ENCODE measurements at regions not wholly inside any gene's neighbourhood (a gene's known extent, or its start where the extent isn't known, plus 50 kb on each side); places are given as distances from the start of the nearest gene placed in this dataset.

DNA sequence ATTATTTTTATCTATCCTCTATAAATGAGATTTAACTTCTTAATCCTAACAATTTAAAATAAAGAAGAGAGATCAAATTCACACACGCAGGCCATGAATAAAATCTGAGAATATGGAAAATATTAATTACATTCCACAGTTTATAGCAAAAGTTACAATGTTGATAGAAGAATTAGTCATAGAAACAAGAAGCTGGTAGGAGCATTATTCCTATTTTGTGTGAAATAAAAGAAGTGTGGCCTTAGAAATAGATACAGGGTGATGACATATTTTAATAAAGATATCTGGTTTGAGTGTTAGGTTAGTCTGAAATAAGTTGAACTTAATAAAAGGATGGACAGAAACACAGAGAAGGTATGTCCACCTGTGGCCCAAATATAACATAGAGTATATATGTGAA lies 790.4 kb upstream of the NUDT12 start:
- H3K4me1 ChIP-seq, result no peaks in the 10 kb centered on the region
- DNase-seq (ENCODE audit: low spot score), result no peak
- H3K27me3 ChIP-seq, result no peaks in the 10 kb centered on the region
- no peak overlapping the region for H3K4me3 ChIP-seq
- TF ChIP-seq CTCF (IDR thresholded peaks at IDR 0.05), result no peak
- H3K36me3 ChIP-seq, result no peaks in the 10 kb centered on the region
- no peak overlapping the region for H3K27ac ChIP-seq
- H3K9me3 ChIP-seq, result no peaks in the 10 kb centered on the region

DNA sequence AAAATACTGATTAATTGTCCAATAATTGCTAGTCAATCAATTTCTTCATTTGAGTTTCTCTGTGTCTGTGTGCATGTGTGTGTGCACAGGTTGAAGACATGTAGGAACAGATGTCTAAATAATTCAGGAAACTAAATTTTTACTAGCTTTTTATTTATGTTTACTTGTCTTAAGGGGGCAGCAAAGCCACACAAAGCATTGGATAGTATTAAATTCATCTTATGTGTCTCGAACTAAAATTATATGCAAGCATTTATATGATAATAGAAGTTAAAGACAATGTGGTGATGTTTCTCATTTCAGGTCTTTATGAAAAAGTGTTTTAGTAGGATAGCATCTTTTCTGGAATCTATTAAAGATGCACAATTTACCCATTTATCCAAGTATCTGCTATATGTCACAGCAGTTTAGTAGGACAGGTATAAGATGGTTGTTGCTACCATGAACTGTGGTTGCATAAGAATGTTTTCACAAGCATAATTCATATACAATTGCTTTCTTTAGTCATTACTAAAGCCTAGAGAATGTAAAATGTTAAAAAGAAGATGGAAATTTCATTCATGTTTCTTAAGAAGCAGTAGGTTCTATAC lies 784.6 kb upstream of the NUDT12 start:
- Histone ChIP-seq H3K4me3 (no peak overlapping the region), H3K27ac (no peak overlapping the region), H3K9me3 (no peaks in the 10 kb centered on the region), H3K4me1 (no peaks in the 10 kb centered on the region), H3K27me3 (no peaks in the 10 kb centered on the region), H3K36me3 (no peaks in the 10 kb centered on the region)
- no peak for DNase-seq (ENCODE audit: low spot score)
- TF ChIP-seq CTCF (IDR thresholded peaks at IDR 0.05), result no peak

GRCh38 chr5:104345222-104346016 lies 782.8 kb upstream of the NUDT12 start:
- Histone ChIP-seq H3K36me3 (no peaks in the 10 kb centered on the region), H3K9me3 (no peaks in the 10 kb centered on the region)
- DNase-seq (ENCODE audit: low spot score), result no peak

DNA sequence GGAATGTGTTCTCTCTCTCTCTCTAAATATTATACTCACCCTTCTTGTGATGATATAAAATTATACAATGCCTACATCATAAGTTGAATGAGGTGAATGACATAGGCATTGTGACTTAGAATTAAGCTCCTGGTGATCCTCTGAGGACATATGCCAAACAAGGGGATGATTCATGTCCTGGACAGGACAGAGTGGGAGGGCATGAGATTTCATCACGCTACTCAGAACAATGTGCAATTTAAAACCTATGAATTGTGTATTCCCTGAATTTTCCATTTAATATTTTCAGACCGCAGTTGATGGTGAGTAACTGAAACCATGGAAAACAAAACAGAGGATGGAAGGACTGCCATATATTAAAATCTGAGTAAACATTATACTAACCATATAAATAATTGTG lies 782.2 kb upstream of the NUDT12 start:
- no peak overlapping the region for H3K27ac ChIP-seq

More at GRCh38 chr5:104345222-104346016, 782.8 kb upstream of the NUDT12 start:
- no peaks in the 10 kb centered on the region for H3K27me3 ChIP-seq
- no peaks in the 10 kb centered on the region for H3K4me1 ChIP-seq
- TF ChIP-seq CTCF (IDR thresholded peaks at IDR 0.05), result no peak
- H3K4me3 ChIP-seq, result no peak overlapping the region
- H3K27ac ChIP-seq, result no peak overlapping the region

DNA sequence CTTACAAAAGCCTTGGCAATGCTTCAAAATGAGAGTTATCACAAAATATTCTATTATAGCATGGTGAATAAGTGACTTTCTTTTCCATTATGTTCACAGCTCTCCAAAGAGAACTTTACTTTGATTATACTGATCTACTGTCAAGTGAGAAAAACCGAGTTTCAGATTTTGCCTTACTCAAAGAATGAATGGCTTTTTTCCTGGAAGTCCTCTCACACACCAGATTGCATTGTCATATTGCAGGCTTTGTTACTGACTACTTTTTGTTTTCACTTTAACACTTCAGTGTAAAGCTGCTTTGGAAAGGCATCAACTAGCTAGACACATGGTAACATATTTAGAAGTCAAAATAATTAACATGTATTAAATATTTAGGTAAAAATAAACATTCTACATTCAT lies 765.2 kb upstream of the NUDT12 start:
- no peak for TF ChIP-seq CTCF (IDR thresholded peaks at IDR 0.05)
- DNase-seq (ENCODE audit: low spot score), result no peak
- Histone ChIP-seq H3K9me3 (no peaks in the 10 kb centered on the region), H3K36me3 (no peaks in the 10 kb centered on the region), H3K4me3 (no peak overlapping the region), H3K27me3 (no peaks in the 10 kb centered on the region), H3K27ac (no peak overlapping the region), H3K4me1 (no peaks in the 10 kb centered on the region)

More for the DNA sequence above, 782.2 kb upstream of the NUDT12 start:
- H3K36me3 ChIP-seq, result no peaks in the 10 kb centered on the region
- H3K27me3 ChIP-seq, result no peaks in the 10 kb centered on the region
- no peak overlapping the region for H3K4me3 ChIP-seq
- no peak for TF ChIP-seq CTCF (IDR thresholded peaks at IDR 0.05)
- H3K4me1 ChIP-seq, result no peaks in the 10 kb centered on the region
- H3K9me3 ChIP-seq, result no peaks in the 10 kb centered on the region
- no peak for DNase-seq (ENCODE audit: low spot score)
